Ishikawa (cell line): ENCODE measurements at regions not wholly inside any gene's neighbourhood (a gene's known extent, or its start where the extent isn't known, plus 50 kb on each side); places are given as distances from the start of the nearest gene placed in this dataset.

Source experiments
- CEBPB ChIP-seq: IDR thresholded peaks from 2 replicates; pipeline ENCODE4 v1.6.1; 2012
- EGR1 ChIP-seq: IDR thresholded peaks from 2 replicates; pipeline ENCODE4 v1.6.1; 2012
- FOXM1 ChIP-seq: IDR thresholded peaks from 2 replicates; pipeline ENCODE4 v1.6.1; 2012; ENCODE audit warnings: low read depth, borderline replicate concordance
- RAD21 ChIP-seq: IDR thresholded peaks from 2 replicates; pipeline ENCODE4 v1.6.1; 2012; ENCODE audit warnings: low read depth
- TAF1 ChIP-seq: IDR thresholded peaks from 2 replicates; pipeline ENCODE4 v1.6.1; 2012; ENCODE audit warnings: low read depth, mild to moderate bottlenecking
- TEAD4 ChIP-seq: IDR thresholded peaks from 2 replicates; pipeline ENCODE4 v1.6.1; 2012
- YY1 ChIP-seq: IDR thresholded peaks from 2 replicates; pipeline ENCODE4 v1.6.1; 2012; ENCODE audit warnings: low read depth
- ZBTB7A ChIP-seq: IDR thresholded peaks from 2 replicates; pipeline ENCODE4 v1.6.1; 2012; ENCODE audit warnings: low read depth
- TF ChIP-seq, protein P1 (sequence below): IDR thresholded peaks from 2 replicates; pipeline ENCODE4 v1.6.1; 2012; ENCODE audit warnings: low read depth, mild to moderate bottlenecking
- TF ChIP-seq, protein P2 (sequence below): IDR thresholded peaks from 2 replicates; pipeline ENCODE4 v1.6.1; 2012
- TF ChIP-seq, protein P3 (sequence below): IDR thresholded peaks from 2 replicates; pipeline ENCODE4 v1.6.1; 2012

DNA sequence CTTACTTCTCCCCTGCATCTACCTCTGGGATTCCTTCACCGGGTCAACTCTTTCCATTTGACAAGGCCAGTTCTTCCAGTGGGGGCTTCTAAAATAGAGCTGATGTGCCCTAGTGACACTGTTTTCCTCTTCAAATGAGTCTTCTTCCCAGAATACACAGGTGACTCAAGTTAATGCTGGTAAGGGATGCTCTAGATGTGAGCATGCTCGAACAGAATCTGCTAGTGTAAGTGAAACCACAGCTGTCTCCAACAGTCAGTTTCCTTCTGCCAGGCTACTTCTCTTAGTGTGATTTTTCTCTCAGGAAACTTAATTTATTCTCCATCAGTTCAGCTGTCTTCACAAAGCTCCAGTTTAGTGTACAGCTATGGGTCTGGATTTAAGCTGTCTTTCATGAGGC lies 194.9 kb upstream of the C1orf87 start:
- no peak for TF ChIP-seq CEBPB
- TF ChIP-seq, protein P1, sequence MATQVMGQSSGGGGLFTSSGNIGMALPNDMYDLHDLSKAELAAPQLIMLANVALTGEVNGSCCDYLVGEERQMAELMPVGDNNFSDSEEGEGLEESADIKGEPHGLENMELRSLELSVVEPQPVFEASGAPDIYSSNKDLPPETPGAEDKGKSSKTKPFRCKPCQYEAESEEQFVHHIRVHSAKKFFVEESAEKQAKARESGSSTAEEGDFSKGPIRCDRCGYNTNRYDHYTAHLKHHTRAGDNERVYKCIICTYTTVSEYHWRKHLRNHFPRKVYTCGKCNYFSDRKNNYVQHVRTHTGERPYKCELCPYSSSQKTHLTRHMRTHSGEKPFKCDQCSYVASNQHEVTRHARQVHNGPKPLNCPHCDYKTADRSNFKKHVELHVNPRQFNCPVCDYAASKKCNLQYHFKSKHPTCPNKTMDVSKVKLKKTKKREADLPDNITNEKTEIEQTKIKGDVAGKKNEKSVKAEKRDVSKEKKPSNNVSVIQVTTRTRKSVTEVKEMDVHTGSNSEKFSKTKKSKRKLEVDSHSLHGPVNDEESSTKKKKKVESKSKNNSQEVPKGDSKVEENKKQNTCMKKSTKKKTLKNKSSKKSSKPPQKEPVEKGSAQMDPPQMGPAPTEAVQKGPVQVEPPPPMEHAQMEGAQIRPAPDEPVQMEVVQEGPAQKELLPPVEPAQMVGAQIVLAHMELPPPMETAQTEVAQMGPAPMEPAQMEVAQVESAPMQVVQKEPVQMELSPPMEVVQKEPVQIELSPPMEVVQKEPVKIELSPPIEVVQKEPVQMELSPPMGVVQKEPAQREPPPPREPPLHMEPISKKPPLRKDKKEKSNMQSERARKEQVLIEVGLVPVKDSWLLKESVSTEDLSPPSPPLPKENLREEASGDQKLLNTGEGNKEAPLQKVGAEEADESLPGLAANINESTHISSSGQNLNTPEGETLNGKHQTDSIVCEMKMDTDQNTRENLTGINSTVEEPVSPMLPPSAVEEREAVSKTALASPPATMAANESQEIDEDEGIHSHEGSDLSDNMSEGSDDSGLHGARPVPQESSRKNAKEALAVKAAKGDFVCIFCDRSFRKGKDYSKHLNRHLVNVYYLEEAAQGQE, result no peak
- TF ChIP-seq TEAD4, result no peak
- no peak for TF ChIP-seq TAF1
- TF ChIP-seq, protein P2, sequence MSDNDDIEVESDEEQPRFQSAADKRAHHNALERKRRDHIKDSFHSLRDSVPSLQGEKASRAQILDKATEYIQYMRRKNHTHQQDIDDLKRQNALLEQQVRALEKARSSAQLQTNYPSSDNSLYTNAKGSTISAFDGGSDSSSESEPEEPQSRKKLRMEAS, result no peak
- no peak for TF ChIP-seq EGR1
- TF ChIP-seq RAD21, result no peak
- TF ChIP-seq YY1, result no peak
- no peak for TF ChIP-seq FOXM1
- TF ChIP-seq ZBTB7A, result no peak
- TF ChIP-seq, protein P3, sequence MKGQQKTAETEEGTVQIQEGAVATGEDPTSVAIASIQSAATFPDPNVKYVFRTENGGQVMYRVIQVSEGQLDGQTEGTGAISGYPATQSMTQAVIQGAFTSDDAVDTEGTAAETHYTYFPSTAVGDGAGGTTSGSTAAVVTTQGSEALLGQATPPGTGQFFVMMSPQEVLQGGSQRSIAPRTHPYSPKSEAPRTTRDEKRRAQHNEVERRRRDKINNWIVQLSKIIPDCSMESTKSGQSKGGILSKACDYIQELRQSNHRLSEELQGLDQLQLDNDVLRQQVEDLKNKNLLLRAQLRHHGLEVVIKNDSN, result no peak
